Caco-2 (cell line): ENCODE measurements at regions not wholly inside any gene's neighbourhood (a gene's known extent, or its start where the extent isn't known, plus 50 kb on each side); places are given as distances from the start of the nearest gene placed in this dataset.

Experiments used
- BruUV-seq: library from RNA; stranded (reverse); fragments of 400-500 nt; replicated peaks from 2 replicates; lab custom pipeline; 2021; lab: Mats Ljungman, UMichigan
- CTCF ChIA-PET: fragments of 300-600 bp; sonication (Branson Sonifier 250); formaldehyde crosslinking; loops from one replicate; lab custom pipeline; 2022; ENCODE audit warnings: antibody characterized with exemption; lab: Charles Lee
- POLR2A ChIA-PET: fragments of 300-600 bp; sonication (Branson Sonifier 250); formaldehyde crosslinking; loops from one replicate; lab custom pipeline; 2022; ENCODE audit warnings: antibody characterized with exemption; lab: Charles Lee
- DNase-seq, 2 experiments: peaks; one replicate each; pipeline versions ENCODE4 v3.0.0 to v3.0.0-alpha.2; 2020 to 2022
- H3K27me3 ChIP-seq: replicated peaks from 2 replicates; pipeline ENCODE4 v1.6.0; 2011; ENCODE audit warnings: low read length; ENCODE audit not compliant: control insufficient read depth, insufficient read depth
- H3K36me3 ChIP-seq: 2 replicates; pipeline ENCODE4 v1.5.1; 2011; ENCODE audit warnings: low read length; ENCODE audit not compliant: control insufficient read depth, insufficient read depth
- H3K4me1 ChIP-seq: fragments of 250-450 bp; sonication (Bioruptor Pico); 2 replicates; pipeline ENCODE4 v1.5.1; 2020; ENCODE audit warnings: mild to moderate bottlenecking
- H3K4me3 ChIP-seq: 2 replicates; pipeline ENCODE4 v1.5.1; 2011; ENCODE audit warnings: low read depth, mild to moderate bottlenecking, control low read depth, low read length
- H3K9me3 ChIP-seq: fragments of 250-450 bp; sonication (Bioruptor Pico); 2 replicates; pipeline ENCODE4 v1.5.1; 2020; ENCODE audit warnings: mild to moderate bottlenecking, moderate library complexity
- H3K27ac Mint-ChIP-seq: one replicate; pipeline ENCODE4 v1.8.0; 2022; ENCODE audit warnings: mixed read lengths; ENCODE audit not compliant: unreplicated experiment
- H3K27me3 Mint-ChIP-seq: one replicate; pipeline ENCODE4 v1.8.0; 2022; ENCODE audit warnings: mixed read lengths; ENCODE audit not compliant: insufficient read depth, unreplicated experiment
- H3K36me3 Mint-ChIP-seq: one replicate; pipeline ENCODE4 v1.8.0; 2022; ENCODE audit warnings: mild to moderate bottlenecking, mixed read lengths; ENCODE audit not compliant: insufficient read depth, unreplicated experiment
- H3K4me1 Mint-ChIP-seq: one replicate; pipeline ENCODE4 v1.8.0; 2022; ENCODE audit warnings: low read depth, mixed read lengths; ENCODE audit not compliant: unreplicated experiment
- H3K4me3 Mint-ChIP-seq: one replicate; pipeline ENCODE4 v1.8.0; 2022; ENCODE audit warnings: mild to moderate bottlenecking, moderate library complexity, mixed read lengths; ENCODE audit not compliant: unreplicated experiment
- H3K9me3 Mint-ChIP-seq: one replicate; pipeline ENCODE4 v1.8.0; 2022; ENCODE audit warnings: mixed read lengths; ENCODE audit not compliant: unreplicated experiment
- CTCF ChIP-seq, 2 experiments: fragments of 200-600 bp in 1 of 2; IDR thresholded peaks; 1 replicate in 1 of 2; 2 replicates in 1 of 2; pipeline versions ENCODE4 v1.5.1 to v1.8.0; 2011 to 2022; ENCODE audit warnings: antibody characterized with exemption in 1 of 2, control low read depth in 1 of 2, inconsistent platforms in 1 of 2, low read depth in 1 of 2, low read length in 1 of 2, mild to moderate bottlenecking in 1 of 2, moderate library complexity in 1 of 2; ENCODE audit not compliant: insufficient read depth in 1 of 2, severe bottlenecking in 1 of 2, unreplicated experiment in 1 of 2
- intact Hi-C: fragments of 100-400 bp; cut with micrococcal nuclease; formaldehyde crosslinking; loops from one replicate; pipeline ENCODE4 v1.10.0; 2022; ENCODE audit not compliant: unreplicated experiment

DNA sequence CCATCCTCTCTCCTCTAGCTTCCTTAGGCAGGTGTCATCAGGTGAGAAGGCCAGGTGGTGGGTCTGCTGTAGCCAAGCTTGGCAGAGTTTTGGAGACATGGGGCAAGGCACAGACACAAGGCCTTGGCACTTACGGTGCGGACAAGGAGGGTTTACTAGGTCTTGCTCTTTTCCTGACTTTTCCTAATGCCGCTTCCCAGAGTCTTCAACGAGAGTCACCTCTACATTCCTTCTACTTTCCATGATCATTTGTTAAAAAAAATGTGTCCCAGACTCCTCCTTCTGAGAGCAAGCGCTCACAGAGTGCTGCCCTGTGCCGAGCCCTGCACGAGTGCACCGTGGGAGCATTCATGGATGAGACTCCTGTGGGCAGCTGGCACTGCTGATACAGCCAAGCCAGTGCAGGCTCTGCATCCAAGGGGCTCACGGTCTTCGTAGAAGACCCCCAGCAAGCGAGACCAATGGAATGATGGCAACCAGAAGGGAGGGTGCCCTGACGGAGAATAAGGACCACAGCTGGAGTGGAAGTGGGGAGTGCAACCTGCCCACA lies 243.0 kb upstream of the MKI67 start:
- DNase-seq, result no peak
- no peaks in the 10 kb centered on the region for H3K4me1 ChIP-seq
- no peaks in the 10 kb centered on the region for H3K9me3 ChIP-seq
- H3K27me3 ChIP-seq, result no peaks in the 10 kb centered on the region; the same call in 1 of the 2 replicates
- Mint-ChIP-seq H3K9me3 (no peaks in the 10 kb centered on the region), H3K4me3 (no peak overlapping the region), H3K27me3 (peaks cover 31% of the 10 kb centered on the region), H3K36me3 (no peaks in the 10 kb centered on the region), H3K4me1 (no peaks in the 10 kb centered on the region), H3K27ac (no peak overlapping the region)
- BruUV-seq, result no TSS peak
- intact Hi-C loops, result no loop called here
- no peak for TF ChIP-seq CTCF (IDR thresholded peaks at IDR 0.05; ENCODE audit: insufficient read depth in 1 of 2, low read depth in 1 of 2, low read length in 1 of 2, severe bottlenecking in 1 of 2, unreplicated experiment in 1 of 2)
- H3K4me3 ChIP-seq, result no peak overlapping the region
- ChIA-PET CTCF (no interaction called here), POLR2A (no interaction called here)
- H3K36me3 ChIP-seq, result no peaks in the 10 kb centered on the region

- no peaks in the 10 kb centered on the region for H3K9me3 ChIP-seq
- DNase-seq, result no peak
- intact Hi-C loops, result no loop called here
- no peaks in the 10 kb centered on the region for H3K4me1 ChIP-seq
- H3K27me3 ChIP-seq, result no peaks in the 10 kb centered on the region
- Mint-ChIP-seq H3K27me3 (peaks cover 19% of the 10 kb centered on the region), H3K27ac (no peak overlapping the region), H3K4me1 (no peaks in the 10 kb centered on the region), H3K4me3 (no peak overlapping the region), H3K36me3 (no peaks in the 10 kb centered on the region), H3K9me3 (no peaks in the 10 kb centered on the region)
- no TSS peak for BruUV-seq
- CTCF ChIA-PET, result no interaction called here
- no peak for TF ChIP-seq CTCF (IDR thresholded peaks at IDR 0.05; ENCODE audit: insufficient read depth in 1 of 2, low read depth in 1 of 2, low read length in 1 of 2, severe bottlenecking in 1 of 2, unreplicated experiment in 1 of 2)
- no peak overlapping the region for H3K4me3 ChIP-seq
- H3K36me3 ChIP-seq, result no peaks in the 10 kb centered on the region
- POLR2A ChIA-PET, result no interaction called here
Measured at GRCh38 chr10:128373071-128373749, 247.0 kb upstream of the MKI67 start.

DNA sequence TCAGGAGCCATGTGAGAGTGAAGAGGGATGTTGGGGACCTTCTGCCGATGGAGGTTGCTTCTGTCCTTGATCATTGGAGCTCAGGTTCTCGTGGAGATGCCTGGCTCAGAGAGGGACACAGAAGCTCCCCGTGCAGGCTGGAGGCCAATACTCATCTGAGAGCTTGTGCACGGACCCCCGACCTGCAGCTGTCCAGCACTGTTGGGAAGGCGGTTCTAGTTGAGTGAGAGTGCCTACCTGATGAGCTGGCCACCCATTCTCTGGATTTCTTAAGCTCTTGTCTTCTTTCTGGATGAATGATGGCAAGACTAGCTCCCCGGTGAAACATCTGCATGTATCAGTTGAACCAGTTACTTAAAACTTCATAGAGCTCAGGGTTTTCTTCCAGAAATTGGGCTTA lies 247.6 kb upstream of the MKI67 start:
- Mint-ChIP-seq H3K27ac (no peak overlapping the region), H3K27me3 (peaks cover 23% of the 10 kb centered on the region), H3K4me3 (no peak overlapping the region), H3K4me1 (no peaks in the 10 kb centered on the region), H3K9me3 (no peaks in the 10 kb centered on the region), H3K36me3 (no peaks in the 10 kb centered on the region)
- no peaks in the 10 kb centered on the region for H3K4me1 ChIP-seq
- ChIA-PET CTCF (no interaction called here), POLR2A (no interaction called here)
- no peaks in the 10 kb centered on the region for H3K9me3 ChIP-seq
- no peaks in the 10 kb centered on the region for H3K27me3 ChIP-seq
- no peak for TF ChIP-seq CTCF (IDR thresholded peaks at IDR 0.05; ENCODE audit: insufficient read depth in 1 of 2, low read depth in 1 of 2, low read length in 1 of 2, severe bottlenecking in 1 of 2, unreplicated experiment in 1 of 2)
- no peak overlapping the region for H3K4me3 ChIP-seq
- H3K36me3 ChIP-seq, result no peaks in the 10 kb centered on the region
- intact Hi-C loops, result no loop called here
- DNase-seq, result no peak
- BruUV-seq, result no TSS peak
